ENCODE measurements at regions not wholly inside any gene's neighbourhood (a gene's known extent, or its start where the extent isn't known, plus 50 kb on each side); places are given as distances from the start of the nearest gene placed in this dataset.
"Not testable (repeated sequence)": the region's sequence is repeated elsewhere in the genome, so short reads cannot be mapped to it uniquely, and the experiment has no call there.

- H3K27me3 ChIP-seq (ENCODE audit: low read depth); H3K4me3 ChIP-seq; H3K9me3 ChIP-seq (replicated peaks); H3K27ac ChIP-seq (replicated peaks); H3K4me1 ChIP-seq; DNase-seq; intact Hi-C loops (cut with micrococcal nuclease); H3K36me3 ChIP-seq: not testable (repeated sequence)
Measured at GRCh38 chr7:65545465-65546161, 172.0 kb downstream of the ZNF92 start.

- DNase-seq; H3K9me3 ChIP-seq (replicated peaks); H3K4me1 ChIP-seq; H3K4me3 ChIP-seq; H3K36me3 ChIP-seq; H3K27ac ChIP-seq (replicated peaks); intact Hi-C loops (cut with micrococcal nuclease); H3K27me3 ChIP-seq (ENCODE audit: low read depth): not testable (repeated sequence)
Measured at GRCh38 chr7:65549589-65550443, 176.2 kb downstream of the ZNF92 start.

GRCh38 chr7:65550444-65550809 is 176.8 kb downstream of the ZNF92 start:
- H3K4me3 ChIP-seq; H3K27ac ChIP-seq (replicated peaks); DNase-seq; intact Hi-C loops (cut with micrococcal nuclease); H3K36me3 ChIP-seq; H3K27me3 ChIP-seq (ENCODE audit: low read depth); H3K9me3 ChIP-seq (replicated peaks); H3K4me1 ChIP-seq: not testable (repeated sequence)

GRCh38 chr7:65551042-65551441 is 177.4 kb downstream of the ZNF92 start:
- H3K4me3 ChIP-seq; H3K4me1 ChIP-seq; H3K9me3 ChIP-seq (replicated peaks); DNase-seq; H3K36me3 ChIP-seq; intact Hi-C loops (cut with micrococcal nuclease); H3K27ac ChIP-seq (replicated peaks); H3K27me3 ChIP-seq (ENCODE audit: low read depth): not testable (repeated sequence)

GRCh38 chr7:65554553-65555476 is 181.2 kb downstream of the ZNF92 start:
- intact Hi-C loops (cut with micrococcal nuclease); H3K36me3 ChIP-seq: not testable (repeated sequence)

GRCh38 chr7:65558584-65558983 is 184.9 kb downstream of the ZNF92 start:
- intact Hi-C loops (cut with micrococcal nuclease) = not testable (repeated sequence)

More at GRCh38 chr7:65554553-65555476, 181.2 kb downstream of the ZNF92 start:
- not testable (repeated sequence) for H3K9me3 ChIP-seq (replicated peaks); H3K27ac ChIP-seq (replicated peaks); H3K4me1 ChIP-seq; DNase-seq; H3K27me3 ChIP-seq (ENCODE audit: low read depth); H3K4me3 ChIP-seq

GRCh38 chr7:65561786-65562372 is 188.2 kb downstream of the ZNF92 start:
- H3K36me3 ChIP-seq; intact Hi-C loops (cut with micrococcal nuclease); H3K27me3 ChIP-seq (ENCODE audit: low read depth); H3K9me3 ChIP-seq (replicated peaks); H3K27ac ChIP-seq (replicated peaks); H3K4me3 ChIP-seq; H3K4me1 ChIP-seq: not testable (repeated sequence)
- peak; percentile 5 for DNase-seq

More at GRCh38 chr7:65558584-65558983, 184.9 kb downstream of the ZNF92 start:
- H3K9me3 ChIP-seq (replicated peaks); H3K36me3 ChIP-seq; H3K4me1 ChIP-seq; H3K4me3 ChIP-seq; H3K27ac ChIP-seq (replicated peaks); H3K27me3 ChIP-seq (ENCODE audit: low read depth): not testable (repeated sequence)
- peak; percentile 11 for DNase-seq

GRCh38 chr7:65562522-65562921 is 188.9 kb downstream of the ZNF92 start:
- peak; percentile 9 for DNase-seq
- intact Hi-C loops (cut with micrococcal nuclease); H3K27me3 ChIP-seq (ENCODE audit: low read depth); H3K4me3 ChIP-seq; H3K9me3 ChIP-seq (replicated peaks); H3K27ac ChIP-seq (replicated peaks); H3K36me3 ChIP-seq; H3K4me1 ChIP-seq: not testable (repeated sequence)
- peak; percentile 15 for TF ChIP-seq CTCF (IDR thresholded peaks at IDR 0.05; ENCODE audit: borderline replicate concordance)

- DNase-seq; intact Hi-C loops (cut with micrococcal nuclease); H3K4me3 ChIP-seq: not testable (repeated sequence)
Measured at GRCh38 chr7:65563333-65563732, 189.7 kb downstream of the ZNF92 start.

GRCh38 chr7:65568226-65568625 is 194.6 kb downstream of the ZNF92 start:
- H3K4me1 ChIP-seq; H3K27ac ChIP-seq (replicated peaks); H3K9me3 ChIP-seq (replicated peaks); H3K36me3 ChIP-seq; DNase-seq; H3K27me3 ChIP-seq (ENCODE audit: low read depth); H3K4me3 ChIP-seq; intact Hi-C loops (cut with micrococcal nuclease): not testable (repeated sequence)

More at GRCh38 chr7:65563333-65563732, 189.7 kb downstream of the ZNF92 start:
- not testable (repeated sequence) for H3K27me3 ChIP-seq (ENCODE audit: low read depth); H3K9me3 ChIP-seq (replicated peaks); H3K36me3 ChIP-seq; H3K27ac ChIP-seq (replicated peaks); H3K4me1 ChIP-seq

- intact Hi-C loops (cut with micrococcal nuclease); DNase-seq; H3K4me3 ChIP-seq; H3K9me3 ChIP-seq (replicated peaks); H3K27ac ChIP-seq (replicated peaks); H3K36me3 ChIP-seq; H3K4me1 ChIP-seq; H3K27me3 ChIP-seq (ENCODE audit: low read depth): not testable (repeated sequence)
Measured at GRCh38 chr7:65570990-65571389, 197.3 kb downstream of the ZNF92 start.

GRCh38 chr7:65572581-65572980 is 198.9 kb downstream of the ZNF92 start:
- intact Hi-C loops (cut with micrococcal nuclease); H3K27me3 ChIP-seq (ENCODE audit: low read depth); H3K36me3 ChIP-seq; H3K9me3 ChIP-seq (replicated peaks); H3K4me1 ChIP-seq; H3K27ac ChIP-seq (replicated peaks): not testable (repeated sequence)
- H3K4me3 ChIP-seq = peak overlapping the region; percentile 46
- DNase-seq = peak; percentile 4
